ENCODE measurements at regions not wholly inside any gene's neighbourhood (a gene's known extent, or its start where the extent isn't known, plus 50 kb on each side); places are given as distances from the start of the nearest gene placed in this dataset.

- TF ChIP-seq CHD7 (IDR thresholded peaks at IDR 0.05; ENCODE audit: insufficient replicate concordance, low read length) (no peak), BACH1 (IDR thresholded peaks at IDR 0.05; ENCODE audit: low read length) (no peak), PHF8 (conservative IDR thresholded peaks at IDR 0.05; ENCODE audit: low read depth, low read length) (no peak)
Observed at GRCh38 chr1:87167157-87167789, 161.4 kb upstream of the LMO4 start (continued).
